SK-N-SH (cell line): ENCODE measurements at regions not wholly inside any gene's neighbourhood (a gene's known extent, or its start where the extent isn't known, plus 50 kb on each side); places are given as distances from the start of the nearest gene placed in this dataset.

ENCODE experiments used
- CTCF ChIA-PET: fragments of 300-600, 350-600 bp; formaldehyde crosslinking; extraction: SDS; loops from one replicate; lab custom pipeline; 2021; lab: Yijun Ruan, JAX
- POLR2A ChIA-PET: fragments of 350-600 bp; sonication (Branson Sonifier 250); formaldehyde crosslinking; extraction: SDS; loops from one replicate; lab custom pipeline; 2020; ENCODE audit warnings: antibody characterized with exemption, inconsistent platforms; lab: Yijun Ruan, JAX
- DNase-seq: peaks from one replicate; pipeline ENCODE4 v3.0.0; 2012
- H2AFZ ChIP-seq: fragments of 200-600 bp; sonication (generic); 2 replicates; pipeline ENCODE4 v1.8.1; 2016; ENCODE audit warnings: antibody characterized with exemption, mild to moderate bottlenecking, low read depth
- H3F3A ChIP-seq: fragments of 200-600 bp; sonication (generic); replicated peaks from 2 replicates; pipeline ENCODE3; 2016; ENCODE audit warnings: antibody characterized with exemption, mild to moderate bottlenecking; ENCODE audit not compliant: insufficient read depth
- H3K27ac ChIP-seq, 2 experiments: fragments of 200-500 bp in 1 of 2; fragments of 200-600 bp in 1 of 2; sonication (Bioruptor generic) in 1 of 2; sonication (generic), shearing (Covaris generic) in 1 of 2; 2 replicates each; pipeline versions ENCODE4 v1.5.1 to v1.6.1; 2014 to 2016; ENCODE audit warnings: low read depth in 2 of 2, inconsistent platforms in 1 of 2, low read length in 1 of 2, mild to moderate bottlenecking in 1 of 2, mixed read lengths in 1 of 2
- H3K27me3 ChIP-seq: fragments of 200-600 bp; sonication (generic), shearing (Covaris generic); 2 replicates; pipeline ENCODE4 v1.6.1; 2016; ENCODE audit warnings: mixed run types; ENCODE audit not compliant: insufficient read depth
- H3K36me3 ChIP-seq, 2 experiments: fragments of 200-500 bp in 1 of 2; fragments of 200-600 bp in 1 of 2; sonication (Bioruptor generic) in 1 of 2; sonication (generic) in 1 of 2; replicated peaks in 1 of 2; 2 replicates each; pipeline versions ENCODE3 to v1.5.1; 2014 to 2016; ENCODE audit warnings: low read length in 1 of 2, mild to moderate bottlenecking in 1 of 2; ENCODE audit not compliant: insufficient read depth in 2 of 2, control insufficient read depth in 1 of 2
- H3K4me1 ChIP-seq, 2 experiments: fragments of 200-500 bp in 1 of 2; fragments of 200-600 bp in 1 of 2; sonication (Bioruptor generic) in 1 of 2; sonication (generic), shearing (Covaris generic) in 1 of 2; 2 replicates each; pipeline versions ENCODE4 v1.5.1 to v1.6.1; 2014 to 2016; ENCODE audit warnings: low read depth in 1 of 2, low read length in 1 of 2, mixed run types in 1 of 2; ENCODE audit not compliant: insufficient read depth in 2 of 2, control insufficient read depth in 1 of 2
- H3K4me2 ChIP-seq: fragments of 200-600 bp; sonication (generic), shearing (Covaris generic); 2 replicates; pipeline ENCODE4 v1.6.1; 2017; ENCODE audit warnings: mixed run types
- H3K4me3 ChIP-seq, 2 experiments: fragments of 200-500 bp in 1 of 2; fragments of 200-600 bp in 1 of 2; sonication (Bioruptor generic) in 1 of 2; sonication (generic), shearing (Covaris generic) in 1 of 2; 2 replicates each; pipeline versions ENCODE4 v1.5.1 to v1.8.1; 2014 to 2016; ENCODE audit warnings: low read depth in 2 of 2, inconsistent platforms in 1 of 2, low read length in 1 of 2, mild to moderate bottlenecking in 1 of 2, mixed read lengths in 1 of 2, moderate library complexity in 1 of 2
- H3K79me2 ChIP-seq: fragments of 200-600 bp; sonication (generic); 2 replicates; pipeline ENCODE4 v1.8.1; 2017; ENCODE audit warnings: mild to moderate bottlenecking; ENCODE audit not compliant: insufficient read depth
- H3K9ac ChIP-seq: fragments of 200-600 bp; sonication (generic); 2 replicates; pipeline ENCODE4 v1.6.1; 2017; ENCODE audit warnings: mixed run types
- H3K9me2 ChIP-seq: fragments of 200-600 bp; sonication (generic); 2 replicates; pipeline ENCODE4 v1.6.1; 2017; ENCODE audit warnings: mixed run types
- H3K9me3 ChIP-seq: fragments of 200-600 bp; sonication (generic); 2 replicates; pipeline ENCODE4 v1.6.1; 2017; ENCODE audit warnings: mixed run types, mild to moderate bottlenecking, moderate library complexity
- H4K20me1 ChIP-seq: fragments of 200-600 bp; sonication (generic); 2 replicates; pipeline ENCODE4 v1.6.1; 2017; ENCODE audit warnings: mild to moderate bottlenecking, mixed run types; ENCODE audit not compliant: insufficient read depth
- ELF1 ChIP-seq: IDR thresholded peaks from 2 replicates; pipeline ENCODE4 v1.4.0; 2012
- EZH2phosphoT487 ChIP-seq: fragments of 200-600 bp; sonication (generic); IDR thresholded peaks from 2 replicates; pipeline ENCODE4 v1.6.1; 2017; ENCODE audit warnings: low read depth, mixed run types, mild to moderate bottlenecking, antibody characterized with exemption, moderate library complexity, borderline replicate concordance
- FOXJ3 ChIP-seq: sonication (generic); formaldehyde crosslinking; IDR thresholded peaks from 2 replicates; pipeline ENCODE4 v1.5.1; 2020; ENCODE audit warnings: mild to moderate bottlenecking, missing genetic modification reagents
- GATA2 ChIP-seq: sonication (generic); formaldehyde crosslinking; IDR thresholded peaks from 2 replicates; pipeline ENCODE4 v1.5.0; 2020; ENCODE audit warnings: mild to moderate bottlenecking, missing genetic modification reagents
- IRF3 ChIP-seq: fragments of 150-350 bp; IDR thresholded peaks from 2 replicates; pipeline ENCODE4 v1.6.1; 2016; ENCODE audit warnings: mild to moderate bottlenecking, low read depth, low read length
- JUND ChIP-seq: IDR thresholded peaks from 2 replicates; pipeline ENCODE4 v1.4.0; 2012
- NFIC ChIP-seq: IDR thresholded peaks from 2 replicates; pipeline ENCODE4 v1.4.0; 2012; ENCODE audit warnings: borderline replicate concordance
- NRF1 ChIP-seq: IDR thresholded peaks from 2 replicates; pipeline ENCODE4 v1.6.1; 2012; ENCODE audit warnings: low read depth, mild to moderate bottlenecking, low read length
- PBX3 ChIP-seq: IDR thresholded peaks from 2 replicates; pipeline ENCODE4; 2012
- POLR2AphosphoS5 ChIP-seq: IDR thresholded peaks from 2 replicates; pipeline ENCODE4 v1.6.1; 2012; ENCODE audit warnings: low read depth, low read length
- RAD21 ChIP-seq: IDR thresholded peaks from 2 replicates; pipeline ENCODE4 v1.6.1; 2012; ENCODE audit warnings: mild to moderate bottlenecking, low read length
- RFX5 ChIP-seq: IDR thresholded peaks from 2 replicates; pipeline ENCODE4 v1.6.1; 2012; ENCODE audit warnings: mild to moderate bottlenecking, improper control_type of control experiment, low read length
- SMC3 ChIP-seq: IDR thresholded peaks from 2 replicates; pipeline ENCODE4 v1.6.1; 2012; ENCODE audit warnings: low read depth, low read length, improper control_type of control experiment
- TAF1 ChIP-seq: IDR thresholded peaks from 2 replicates; pipeline ENCODE4 v1.6.1; 2012; ENCODE audit warnings: low read depth, mild to moderate bottlenecking, low read length, moderate library complexity, borderline replicate concordance
- TCF12 ChIP-seq: IDR thresholded peaks from 2 replicates; pipeline ENCODE4 v1.4.0; 2012
- TEAD4 ChIP-seq: IDR thresholded peaks from 2 replicates; pipeline ENCODE4 v1.4.0; 2012; ENCODE audit warnings: mild to moderate bottlenecking, borderline replicate concordance; ENCODE audit not compliant: insufficient read depth
- USF1 ChIP-seq: IDR thresholded peaks from 2 replicates; pipeline ENCODE4 v1.4.0; 2012; ENCODE audit warnings: low read depth, borderline replicate concordance
- YY1 ChIP-seq: IDR thresholded peaks from 2 replicates; pipeline ENCODE4 v1.4.0; 2012; ENCODE audit warnings: low read depth, mild to moderate bottlenecking
- WGBS: methylation state at CpG from one replicate; pipeline ENCODE4 v1.1.6; 2017; ENCODE audit warnings: low lambda C conversion rate; 5-methylcytosine and 5-hydroxymethylcytosine counted together
- TF ChIP-seq, protein P1 (sequence below): fragments of 150-350 bp; IDR thresholded peaks from 2 replicates; pipeline ENCODE4 v1.6.1; 2017; ENCODE audit warnings: antibody characterized with exemption, low read length, low read depth, borderline replicate concordance

DNA sequence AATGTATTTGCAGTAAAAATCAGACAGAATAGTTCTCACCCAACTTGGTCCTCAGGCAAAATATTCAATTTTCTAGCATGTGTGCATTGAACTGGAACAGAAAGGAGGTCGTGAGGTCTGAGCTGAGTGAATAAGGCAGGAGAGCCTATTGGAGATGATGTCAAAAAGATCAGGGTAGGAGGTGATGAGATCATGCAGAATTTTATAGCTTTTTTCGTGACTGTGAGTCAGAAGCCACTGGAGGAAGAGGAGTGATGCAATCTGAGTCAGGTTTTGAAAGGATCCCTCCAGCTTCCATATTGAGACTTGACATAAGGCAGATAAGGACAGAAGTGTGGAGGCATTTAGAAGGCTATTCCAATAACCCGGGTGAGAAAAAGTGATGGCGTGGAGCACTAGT is 299.5 kb upstream of the SOX11 start:
- Histone ChIP-seq H3F3A (no peaks in the 10 kb centered on the region), H3K4me3 (no peak overlapping the region), H4K20me1 (no peaks in the 10 kb centered on the region), H3K27me3 (no peaks in the 10 kb centered on the region), H3K79me2 (no peaks in the 10 kb centered on the region), H3K9ac (no peak overlapping the region), H2AFZ (no peak overlapping the region), H3K27ac (no peak overlapping the region), H3K4me2 (no peak overlapping the region), H3K9me3 (no peaks in the 10 kb centered on the region), H3K36me3 (no peaks in the 10 kb centered on the region), H3K9me2 (no peaks in the 10 kb centered on the region), H3K4me1 (peaks cover 0 to 2% of the 10 kb centered on the region in 2 experiments; a peak in 1 of 4 replicates)
- no peak for TF ChIP-seq TEAD4
- no peak for TF ChIP-seq TCF12
- no peak for TF ChIP-seq NRF1
- no peak for TF ChIP-seq USF1
- TF ChIP-seq IRF3 = no peak
- no peak for TF ChIP-seq ELF1
- no peak for TF ChIP-seq RFX5
- TF ChIP-seq TAF1 = no peak
- no peak for TF ChIP-seq GATA2
- TF ChIP-seq SMC3 = no peak
- TF ChIP-seq NFIC = no peak
- no peak for TF ChIP-seq FOXJ3 (CRISPR knock-in tag)
- TF ChIP-seq JUND = no peak
- no peak for TF ChIP-seq EZH2phosphoT487
- TF ChIP-seq PBX3 = no peak
- TF ChIP-seq RAD21 = no peak
- POLR2A ChIA-PET = no interaction called here
- CTCF ChIA-PET = interaction anchor here (0.8 kb wide), 1 partner anchor 17 kb away, joined by 3 read pairs; no protein-coding TSS in a partner anchor
- no peak for DNase-seq
- 32% methylated on average over 4 of the region's 4 CpGs for WGBS

GRCh38 chr2:5393474-5393873 is 298.7 kb upstream of the SOX11 start:
- Histone ChIP-seq H3K27ac (no peak overlapping the region), H3K4me2 (no peak overlapping the region), H3K27me3 (no peaks in the 10 kb centered on the region), H3K9me2 (no peaks in the 10 kb centered on the region), H3K9ac (no peak overlapping the region), H3K36me3 (no peaks in the 10 kb centered on the region), H3K4me1 (peaks cover 0 to 2% of the 10 kb centered on the region in 2 experiments; a peak in 1 of 4 replicates), H3F3A (no peaks in the 10 kb centered on the region), H4K20me1 (no peaks in the 10 kb centered on the region), H2AFZ (no peak overlapping the region), H3K79me2 (no peaks in the 10 kb centered on the region), H3K4me3 (no peak overlapping the region), H3K9me3 (no peaks in the 10 kb centered on the region)
- DNase-seq = no peak
- ChIA-PET CTCF (interaction anchor here (1.4 kb wide), 1 partner anchor 17 kb away, joined by 3 read pairs; no protein-coding TSS in a partner anchor), POLR2A (no interaction called here)
- 31% methylated on average over 2 of the region's 2 CpGs for WGBS
- TF ChIP-seq JUND (no peak), POLR2AphosphoS5 (no peak), EZH2phosphoT487 (no peak), TAF1 (no peak), ELF1 (no peak), FOXJ3 (CRISPR knock-in tag) (no peak), YY1 (no peak), SMC3 (no peak), GATA2 (no peak)
- TF ChIP-seq, protein P1, sequence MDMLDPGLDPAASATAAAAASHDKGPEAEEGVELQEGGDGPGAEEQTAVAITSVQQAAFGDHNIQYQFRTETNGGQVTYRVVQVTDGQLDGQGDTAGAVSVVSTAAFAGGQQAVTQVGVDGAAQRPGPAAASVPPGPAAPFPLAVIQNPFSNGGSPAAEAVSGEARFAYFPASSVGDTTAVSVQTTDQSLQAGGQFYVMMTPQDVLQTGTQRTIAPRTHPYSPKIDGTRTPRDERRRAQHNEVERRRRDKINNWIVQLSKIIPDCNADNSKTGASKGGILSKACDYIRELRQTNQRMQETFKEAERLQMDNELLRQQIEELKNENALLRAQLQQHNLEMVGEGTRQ = no peak
